ENCODE measurements at regions not wholly inside any gene's neighbourhood (a gene's known extent, or its start where the extent isn't known, plus 50 kb on each side); places are given as distances from the start of the nearest gene placed in this dataset.

DNA sequence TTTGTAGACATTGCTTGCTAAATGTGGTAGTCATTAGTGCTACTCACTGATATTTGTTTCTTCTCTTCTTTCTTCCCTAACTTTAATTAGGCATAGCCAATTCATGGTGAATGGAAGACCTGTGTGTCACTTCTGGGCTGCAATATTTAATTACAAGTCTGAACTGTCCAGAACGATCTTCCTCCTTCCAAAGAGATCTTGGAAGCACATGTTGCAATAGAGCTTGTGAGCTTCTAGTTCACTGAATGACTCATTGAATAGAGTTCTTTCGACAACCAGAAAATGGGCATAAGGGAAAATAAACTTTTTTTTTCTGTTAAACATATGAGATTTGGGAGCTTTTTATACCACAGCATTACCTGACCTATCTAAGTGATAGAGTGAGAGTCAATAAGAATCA lies 1264.6 kb downstream of the PCDH9 start:
- no peak for TF ChIP-seq GLIS3 (CRISPR knock-in tag; IDR thresholded peaks at IDR 0.05)
- no peak for TF ChIP-seq ZC3H10 (CRISPR knock-in tag; IDR thresholded peaks at IDR 0.05)
- TF ChIP-seq, protein P1, sequence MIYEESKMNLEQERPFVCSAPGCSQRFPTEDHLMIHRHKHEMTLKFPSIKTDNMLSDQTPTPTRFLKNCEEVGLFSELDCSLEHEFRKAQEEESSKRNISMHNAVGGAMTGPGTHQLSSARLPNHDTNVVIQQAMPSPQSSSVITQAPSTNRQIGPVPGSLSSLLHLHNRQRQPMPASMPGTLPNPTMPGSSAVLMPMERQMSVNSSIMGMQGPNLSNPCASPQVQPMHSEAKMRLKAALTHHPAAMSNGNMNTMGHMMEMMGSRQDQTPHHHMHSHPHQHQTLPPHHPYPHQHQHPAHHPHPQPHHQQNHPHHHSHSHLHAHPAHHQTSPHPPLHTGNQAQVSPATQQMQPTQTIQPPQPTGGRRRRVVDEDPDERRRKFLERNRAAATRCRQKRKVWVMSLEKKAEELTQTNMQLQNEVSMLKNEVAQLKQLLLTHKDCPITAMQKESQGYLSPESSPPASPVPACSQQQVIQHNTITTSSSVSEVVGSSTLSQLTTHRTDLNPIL (CRISPR knock-in tag; IDR thresholded peaks at IDR 0.05; ENCODE audit: low read depth) = no peak
- TF ChIP-seq ZFP30 (CRISPR knock-in tag; IDR thresholded peaks at IDR 0.05) = no peak
- TF ChIP-seq ZNF70 (CRISPR knock-in tag; IDR thresholded peaks at IDR 0.05) = no peak
